IMR-90 (cell line): ENCODE measurements at regions not wholly inside any gene's neighbourhood (a gene's known extent, or its start where the extent isn't known, plus 50 kb on each side); places are given as distances from the start of the nearest gene placed in this dataset.

Experiments used
- ATAC-seq: fragments of 200-7000 bp; cut with Tn5 transposase; 2 replicates; pipeline ENCODE4 v1.9.1; 2020; ENCODE audit warnings: low read depth, mild to moderate bottlenecking, moderate library complexity
- BruUV-seq: library from RNA; stranded (reverse); fragments of 400-500 nt; replicated peaks from 2 replicates; lab custom pipeline; 2021; lab: Mats Ljungman, UMichigan
- CTCF ChIA-PET: fragments of 300-600 bp; formaldehyde crosslinking; extraction: SDS; loops from one replicate; lab custom pipeline; 2021; ENCODE audit warnings: antibody characterized with exemption; lab: Yijun Ruan, JAX
- POLR2A ChIA-PET: fragments of 300-600 bp; sonication (Branson Sonifier 250); formaldehyde crosslinking; loops from one replicate; lab custom pipeline; 2022; ENCODE audit warnings: antibody characterized with exemption; ENCODE audit not compliant: unreplicated experiment; lab: Charles Lee
- DNase-seq: peaks from one replicate; pipeline ENCODE4 v3.0.0; 2013
- H2AFZ ChIP-seq: replicated peaks from 2 replicates; pipeline ENCODE3; 2013; ENCODE audit warnings: low read length, mild to moderate bottlenecking; ENCODE audit not compliant: poor library complexity
- H2AK5ac ChIP-seq: 2 replicates; pipeline ENCODE4 v1.6.1; 2013; ENCODE audit warnings: low read depth, low read length, inconsistent platforms
- H2AK9ac ChIP-seq: replicated peaks from 2 replicates; pipeline ENCODE3; 2013; ENCODE audit warnings: mild to moderate bottlenecking, low read depth, low read length, moderate library complexity; ENCODE audit not compliant: poor library complexity
- H2BK120ac ChIP-seq: 2 replicates; pipeline ENCODE4 v1.6.1; 2013; ENCODE audit warnings: low read depth, low read length, inconsistent platforms
- H2BK15ac ChIP-seq: 3 replicates; pipeline ENCODE4 v1.6.1; 2013; ENCODE audit warnings: low read depth, low read length, inconsistent platforms
- H2BK20ac ChIP-seq: 2 replicates; pipeline ENCODE4 v1.6.1; 2013; ENCODE audit warnings: low read depth, mild to moderate bottlenecking, inconsistent platforms, low read length, moderate library complexity
- H2BK5ac ChIP-seq: 2 replicates; pipeline ENCODE4 v1.6.1; 2013; ENCODE audit warnings: mild to moderate bottlenecking, low read depth, low read length, inconsistent platforms; ENCODE audit not compliant: poor library complexity, severe bottlenecking
- H3K14ac ChIP-seq: replicated peaks from 2 replicates; pipeline ENCODE4 v1.6.1; 2013; ENCODE audit warnings: low read depth, low read length, inconsistent platforms
- H3K18ac ChIP-seq: 2 replicates; pipeline ENCODE4 v1.6.1; 2013; ENCODE audit warnings: low read depth, low read length, control low read depth
- H3K23ac ChIP-seq: 2 replicates; pipeline ENCODE4 v1.6.1; 2013; ENCODE audit warnings: low read depth, low read length, inconsistent platforms
- H3K27ac ChIP-seq: 2 replicates; pipeline ENCODE4 v1.5.1; 2013; ENCODE audit warnings: mild to moderate bottlenecking, control low read depth, low read length; ENCODE audit not compliant: insufficient read depth
- H3K27me3 ChIP-seq: 2 replicates; pipeline ENCODE4 v1.6.1; 2013; ENCODE audit warnings: low read length; ENCODE audit not compliant: control insufficient read depth, insufficient read depth
- H3K36me3 ChIP-seq: 2 replicates; pipeline ENCODE4 v1.6.1; 2013; ENCODE audit warnings: low read length, mixed read lengths; ENCODE audit not compliant: control insufficient read depth, insufficient read depth
- H3K4ac ChIP-seq: 2 replicates; pipeline ENCODE4 v1.6.1; 2013; ENCODE audit warnings: low read depth, low read length, inconsistent platforms
- H3K4me1 ChIP-seq: 2 replicates; pipeline ENCODE4 v1.6.1; 2013; ENCODE audit warnings: low read length, mixed read lengths; ENCODE audit not compliant: control insufficient read depth, insufficient read depth
- H3K4me2 ChIP-seq: 2 replicates; pipeline ENCODE4 v1.6.1; 2013; ENCODE audit warnings: low read depth, mild to moderate bottlenecking, control low read depth, low read length, moderate library complexity
- H3K4me3 ChIP-seq: 2 replicates; pipeline ENCODE4 v1.5.1; 2013; ENCODE audit warnings: low read depth, mild to moderate bottlenecking, control low read depth, low read length, moderate library complexity; ENCODE audit not compliant: insufficient read depth
- H3K56ac ChIP-seq: 2 replicates; pipeline ENCODE4 v1.6.1; 2013; ENCODE audit warnings: low read length, inconsistent platforms; ENCODE audit not compliant: insufficient read depth; ENCODE audit errors: extremely low read depth
- H3K79me1 ChIP-seq, 2 experiments: 2 replicates each; pipeline ENCODE4 v1.6.1; 2013; ENCODE audit warnings: low read length in 2 of 2, inconsistent platforms in 1 of 2, low read depth in 1 of 2
- H3K9ac ChIP-seq: 2 replicates; pipeline ENCODE4 v1.6.1; 2013; ENCODE audit warnings: low read depth, low read length, control low read depth
- H3K9me1 ChIP-seq: 2 replicates; pipeline ENCODE4 v1.6.1; 2013; ENCODE audit warnings: low read length, inconsistent platforms; ENCODE audit not compliant: insufficient read depth
- H3K9me3 ChIP-seq: 2 replicates; pipeline ENCODE4 v1.6.1; 2013; ENCODE audit warnings: low read length; ENCODE audit not compliant: control insufficient read depth, insufficient read depth
- H4K20me1 ChIP-seq: 2 replicates; pipeline ENCODE4 v1.6.1; 2013; ENCODE audit warnings: low read length, inconsistent platforms; ENCODE audit not compliant: insufficient read depth
- H4K5ac ChIP-seq: 2 replicates; pipeline ENCODE4 v1.6.1; 2013; ENCODE audit warnings: mild to moderate bottlenecking, low read depth, low read length, control low read depth
- H4K8ac ChIP-seq, 2 experiments: 2 replicates each; pipeline ENCODE4 v1.6.1; 2013; ENCODE audit warnings: low read depth in 2 of 2, low read length in 2 of 2, control low read depth in 1 of 2, inconsistent platforms in 1 of 2
- H4K91ac ChIP-seq: 2 replicates; pipeline ENCODE4 v1.6.1; 2013; ENCODE audit warnings: low read depth, low read length, inconsistent platforms; ENCODE audit not compliant: insufficient read depth
- BHLHE40 ChIP-seq: fragments of 150-350 bp; IDR thresholded peaks from 2 replicates; pipeline ENCODE4 v1.6.1; 2016; ENCODE audit warnings: mild to moderate bottlenecking, low read depth, low read length
- CEBPB ChIP-seq: IDR thresholded peaks from 2 replicates; pipeline ENCODE4 v1.6.1; 2012; ENCODE audit warnings: low read depth, low read length, improper control_type of control experiment
- CHD1 ChIP-seq: IDR thresholded peaks from 2 replicates; pipeline ENCODE4 v1.6.1; 2012; ENCODE audit warnings: low read depth, low read length, improper control_type of control experiment
- CTCF ChIP-seq: conservative IDR thresholded peaks from 2 replicates; pipeline ENCODE4 v1.5.1; 2012; ENCODE audit warnings: mild to moderate bottlenecking, low read depth, low read length, improper control_type of control experiment
- ELK1 ChIP-seq: fragments of 150-350 bp; IDR thresholded peaks from 2 replicates; pipeline ENCODE4 v1.6.1; 2016; ENCODE audit warnings: low read depth, mild to moderate bottlenecking, low read length, moderate library complexity, borderline replicate concordance
- MXI1 ChIP-seq: IDR thresholded peaks from 2 replicates; pipeline ENCODE4 v1.6.1; 2012; ENCODE audit warnings: low read depth, mild to moderate bottlenecking, low read length, moderate library complexity, borderline replicate concordance
- NFE2L2 ChIP-seq: fragments of 150-350 bp; IDR thresholded peaks from 2 replicates; pipeline ENCODE4 v1.6.1; 2016; ENCODE audit warnings: low read depth, mild to moderate bottlenecking, low read length
- POLR2A ChIP-seq: IDR thresholded peaks from 2 replicates; pipeline ENCODE4 v1.6.1; 2012; ENCODE audit warnings: mild to moderate bottlenecking, low read depth, low read length
- RAD21 ChIP-seq: IDR thresholded peaks from 2 replicates; pipeline ENCODE4 v1.6.1; 2012; ENCODE audit warnings: low read length, improper control_type of control experiment
- RCOR1 ChIP-seq: IDR thresholded peaks from 2 replicates; pipeline ENCODE4 v1.6.1; 2012; ENCODE audit warnings: mild to moderate bottlenecking, low read length, improper control_type of control experiment; ENCODE audit not compliant: insufficient replicate concordance
- RFX5 ChIP-seq: IDR thresholded peaks from 2 replicates; pipeline ENCODE4 v1.8.0; 2012; ENCODE audit warnings: low read depth, mild to moderate bottlenecking, low read length, moderate library complexity
- USF2 ChIP-seq: fragments of 150-350 bp; IDR thresholded peaks from 2 replicates; pipeline ENCODE4 v1.6.1; 2017; ENCODE audit warnings: mild to moderate bottlenecking, antibody characterized with exemption, low read length, low read depth
- WGBS, 2 experiments: methylation state at CpG; one replicate each; pipeline versions ENCODE4 v1.1.5 to v1.1.7; 2013; ENCODE audit warnings: missing lambda C conversion rate in 2 of 2; ENCODE audit not compliant: insufficient read length in 1 of 2; ENCODE audit errors: extremely low coverage in 2 of 2; 5-methylcytosine and 5-hydroxymethylcytosine counted together
- dilution Hi-C: fragments of 300-500 bp; cut with HindIII; formaldehyde crosslinking; loops from one replicate; pipeline ENCODE4 v1.14.3; 2018; ENCODE audit warnings: low sequenced_read_pairs; ENCODE audit not compliant: unreplicated experiment
- in situ Hi-C: fragments of 300-500 bp; cut with MboI; formaldehyde crosslinking; loops from 3 replicates; pipeline ENCODE4 v1.14.3; 2019; ENCODE audit warnings: low sequenced_read_pairs, inconsistent platforms, mixed read lengths
- intact Hi-C: fragments of 100-400 bp; cut with micrococcal nuclease; formaldehyde crosslinking; loops from 2 replicates; pipeline ENCODE4 v1.10.0; 2022

DNA sequence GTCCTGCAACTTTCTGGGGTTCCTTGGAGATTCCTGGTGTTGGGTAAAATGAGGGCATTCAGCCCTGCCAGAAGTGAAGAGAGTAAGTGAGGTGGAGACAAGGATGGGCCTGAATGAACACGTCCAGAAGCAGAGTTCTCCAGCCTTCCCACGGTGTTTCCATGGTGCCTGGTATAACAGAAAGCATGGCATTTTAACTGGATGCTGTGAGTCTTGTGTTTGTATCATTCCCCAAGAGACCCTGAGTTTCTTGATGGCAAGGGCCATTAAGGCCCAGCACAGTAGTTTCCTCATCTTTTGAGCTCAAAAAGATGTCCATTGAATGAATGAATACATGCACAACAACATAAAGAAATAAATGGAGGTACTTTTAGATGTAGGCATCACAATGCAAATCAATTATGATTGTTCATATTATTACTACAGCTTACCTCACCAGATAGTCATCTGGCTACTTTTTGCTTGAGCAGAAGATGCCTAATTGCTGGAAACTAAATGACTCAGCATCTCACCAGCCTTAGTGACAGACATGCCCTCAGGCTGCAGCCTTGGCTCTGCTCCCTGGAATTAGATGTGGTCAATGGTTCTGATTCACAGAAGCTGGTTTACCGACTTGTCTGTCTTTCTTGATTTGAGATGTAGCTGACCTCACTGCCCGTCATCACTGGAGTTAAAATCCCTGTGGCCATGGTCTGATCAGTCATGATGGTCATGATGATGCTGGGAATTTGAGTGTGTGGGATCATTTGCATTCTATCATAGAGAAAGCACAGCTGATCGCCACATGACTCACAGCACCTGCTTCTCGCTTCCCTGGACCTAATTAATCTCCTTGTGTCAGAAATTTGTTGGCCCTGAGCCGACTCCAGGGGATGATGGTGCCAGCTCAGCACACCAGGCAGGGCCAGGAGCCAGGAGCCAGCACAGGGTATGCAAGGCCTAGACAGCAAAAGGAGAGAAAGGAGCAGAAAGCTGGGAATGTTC lies 83.9 kb downstream of the CXCL12 start (continued):
- TF ChIP-seq BHLHE40 (peak; percentile 36), NFE2L2 (peak; percentile 90)

- no peak overlapping the region for H2BK5ac ChIP-seq
- H3K9ac ChIP-seq, result no peak overlapping the region
- no peak overlapping the region for H3K18ac ChIP-seq
- no peaks in the 10 kb centered on the region for H3K36me3 ChIP-seq
- no peak overlapping the region for H3K4ac ChIP-seq
- ATAC-seq (no peak), DNase-seq (no peak)
- no peak overlapping the region for H3K23ac ChIP-seq
- H2BK20ac ChIP-seq, result no peak overlapping the region
- H3K4me2 ChIP-seq, result no peak overlapping the region
- intact Hi-C loops, result no loop called here
- no peak overlapping the region for H2BK120ac ChIP-seq
- H4K5ac ChIP-seq, result no peak overlapping the region
- no peak overlapping the region for H4K91ac ChIP-seq
- ChIA-PET CTCF (interaction anchor here (0.6 kb wide), 1 partner anchor 120 kb away, joined by 5 read pairs; no protein-coding TSS in a partner anchor), POLR2A (interaction anchor here (0.6 kb wide), 1 partner anchor 118 kb away, joined by 9 read pairs; no protein-coding TSS in a partner anchor)
- H3K27ac ChIP-seq, result no peak overlapping the region
- H3K27me3 ChIP-seq, result no peaks in the 10 kb centered on the region
- no CpG with 5 or more reads among the region's 4 CpGs for WGBS, 2 experiments
- no peak overlapping the region for H3K56ac ChIP-seq
- dilution Hi-C loops, result no loop called here
- no peak overlapping the region for H3K4me3 ChIP-seq
- BruUV-seq, result no TSS peak
- H4K20me1 ChIP-seq, result no peaks in the 10 kb centered on the region
- no peak overlapping the region for H2AFZ ChIP-seq
- no peak overlapping the region for H2AK5ac ChIP-seq
- H2BK15ac ChIP-seq, result no peak overlapping the region
- H2AK9ac ChIP-seq, result no peak overlapping the region
- H3K9me3 ChIP-seq, result no peaks in the 10 kb centered on the region
- in situ Hi-C loops, result no loop called here
- peaks cover 11% of the 10 kb centered on the region for H3K4me1 ChIP-seq
- H3K9me1 ChIP-seq, result peaks cover 23% of the 10 kb centered on the region
- H3K79me1 ChIP-seq, result no peaks in the 10 kb centered on the region
- H4K8ac ChIP-seq, result no peak overlapping the region
- no peak overlapping the region for H3K14ac ChIP-seq
- TF ChIP-seq CHD1, result no peak
- no peak for TF ChIP-seq NFE2L2
- TF ChIP-seq POLR2A, result no peak
- no peak for TF ChIP-seq RAD21
- TF ChIP-seq ELK1, result no peak
- no peak for TF ChIP-seq CEBPB
- no peak for TF ChIP-seq CTCF
- TF ChIP-seq RCOR1, result no peak
- no peak for TF ChIP-seq BHLHE40
- TF ChIP-seq RFX5, result no peak
- TF ChIP-seq USF2, result no peak
- TF ChIP-seq MXI1, result no peak
Measured at GRCh38 chr10:44298713-44299112, 86.2 kb downstream of the CXCL12 start.
